ENCODE measurements at regions not wholly inside any gene's neighbourhood (a gene's known extent, or its start where the extent isn't known, plus 50 kb on each side); places are given as distances from the start of the nearest gene placed in this dataset.

- TF ChIP-seq CTCF (IDR thresholded peaks at IDR 0.05; ENCODE audit: poor library complexity, severe bottlenecking) (no peak), SMC3 (conservative IDR thresholded peaks at IDR 0.05; ENCODE audit: poor library complexity) (no peak), EZH2 (IDR thresholded peaks at IDR 0.05; ENCODE audit: borderline replicate concordance, insufficient read depth, low read length, poor library complexity, severe bottlenecking) (no peak)
These were observed 200.2 kb downstream of the SMARCA1 start for GRCh38 chrX:129323115-129323514.
